GM20431 (cell line): ENCODE measurements at regions not wholly inside any gene's neighbourhood (a gene's known extent, or its start where the extent isn't known, plus 50 kb on each side); places are given as distances from the start of the nearest gene placed in this dataset.

ENCODE experiments used
- in situ Hi-C: fragments of 300-500 bp; cut with MseI, MboI; formaldehyde crosslinking; loops from one replicate; pipeline ENCODE4 v1.15.0; 2020; ENCODE audit warnings: low sequenced_read_pairs; ENCODE audit not compliant: unreplicated experiment

- in situ Hi-C loops = no loop called here
These were observed 473.4 kb downstream of the SOX6 start for GRCh38 chr11:15882876-15883454.

GRCh38 chr11:15883455-15883920 is 472.9 kb downstream of the SOX6 start:
- in situ Hi-C loops = no loop called here

GRCh38 chr11:15884141-15884540 is 472.2 kb downstream of the SOX6 start:
- in situ Hi-C loops = no loop called here

- in situ Hi-C loops = no loop called here
These were observed 471.4 kb downstream of the SOX6 start for GRCh38 chr11:15884777-15885540.

- in situ Hi-C loops = no loop called here
These were observed 470.5 kb downstream of the SOX6 start for GRCh38 chr11:15885854-15886253.

- in situ Hi-C loops = no loop called here
These were observed 470.0 kb downstream of the SOX6 start for GRCh38 chr11:15886299-15886698.

GRCh38 chr11:15886866-15887265 is 469.5 kb downstream of the SOX6 start:
- in situ Hi-C loops = no loop called here

- in situ Hi-C loops = no loop called here
These were observed 467.6 kb downstream of the SOX6 start for GRCh38 chr11:15888556-15889345.

- in situ Hi-C loops = no loop called here
These were observed 466.8 kb downstream of the SOX6 start for GRCh38 chr11:15889363-15890030.

GRCh38 chr11:15890031-15890713 is 466.2 kb downstream of the SOX6 start:
- in situ Hi-C loops = no loop called here

GRCh38 chr11:15893080-15893492 is 463.3 kb downstream of the SOX6 start:
- in situ Hi-C loops = no loop called here

- in situ Hi-C loops = no loop called here
These were observed 460.3 kb downstream of the SOX6 start for GRCh38 chr11:15896026-15896425.

- in situ Hi-C loops = no loop called here
These were observed 459.8 kb downstream of the SOX6 start for GRCh38 chr11:15896530-15896929.

- in situ Hi-C loops = no loop called here
These were observed 459.0 kb downstream of the SOX6 start for GRCh38 chr11:15897211-15897960.

GRCh38 chr11:15901054-15901453 is 455.3 kb downstream of the SOX6 start:
- in situ Hi-C loops = no loop called here

GRCh38 chr11:15901790-15902189 is 454.6 kb downstream of the SOX6 start:
- in situ Hi-C loops = no loop called here

- in situ Hi-C loops = no loop called here
These were observed 453.1 kb downstream of the SOX6 start for GRCh38 chr11:15903246-15903645.

GRCh38 chr11:15905366-15906104 is 450.8 kb downstream of the SOX6 start:
- in situ Hi-C loops = no loop called here
